Osteoblast (primary cell): ENCODE measurements at regions not wholly inside any gene's neighbourhood (a gene's known extent, or its start where the extent isn't known, plus 50 kb on each side); places are given as distances from the start of the nearest gene placed in this dataset.

Source experiments
- DNase-seq: peaks from one replicate; pipeline ENCODE4 v3.0.0; 2011; ENCODE audit warnings: low spot score, mixed read lengths; ENCODE audit not compliant: insufficient read length; ENCODE audit errors: missing footprints
- H2AFZ ChIP-seq: 2 replicates; pipeline ENCODE4 v1.6.0; 2011; ENCODE audit warnings: mild to moderate bottlenecking, low read length
- H3K27ac ChIP-seq: 2 replicates; pipeline ENCODE4 v1.5.1; 2011; ENCODE audit warnings: mild to moderate bottlenecking, low read depth, low read length, moderate library complexity
- H3K27me3 ChIP-seq: 2 replicates; pipeline ENCODE4 v1.6.0; 2012; ENCODE audit warnings: mild to moderate bottlenecking, control low read depth, inconsistent platforms, low read length, moderate library complexity; ENCODE audit not compliant: insufficient read depth
- H3K36me3 ChIP-seq: 2 replicates; pipeline ENCODE4 v1.5.1; 2011; ENCODE audit warnings: mild to moderate bottlenecking, low read length, control low read depth, moderate library complexity; ENCODE audit not compliant: insufficient read depth
- H3K4me1 ChIP-seq: 2 replicates; pipeline ENCODE4 v1.5.1; 2011; ENCODE audit warnings: mild to moderate bottlenecking, low read length, control low read depth, moderate library complexity; ENCODE audit not compliant: insufficient read depth
- H3K4me2 ChIP-seq: 2 replicates; pipeline ENCODE4 v1.6.0; 2011; ENCODE audit warnings: mild to moderate bottlenecking, low read length; ENCODE audit not compliant: insufficient read depth
- H3K4me3 ChIP-seq: fragments of 200-600 bp; sonication (generic); 3 replicates; pipeline ENCODE4 v1.5.1; 2012; ENCODE audit warnings: mild to moderate bottlenecking, low read length, inconsistent platforms; ENCODE audit not compliant: insufficient read depth
- H3K79me2 ChIP-seq: 2 replicates; pipeline ENCODE4 v1.6.0; 2012; ENCODE audit warnings: mild to moderate bottlenecking, low read length, control low read depth, inconsistent platforms; ENCODE audit not compliant: insufficient read depth
- H3K9me3 ChIP-seq: 2 replicates; pipeline ENCODE4 v1.5.1; 2011; ENCODE audit warnings: low read depth, low read length, control low read depth
- H4K20me1 ChIP-seq: 2 replicates; pipeline ENCODE4 v1.6.0; 2012; ENCODE audit warnings: mild to moderate bottlenecking, low read length, control low read depth; ENCODE audit not compliant: insufficient read depth
- CTCF ChIP-seq: IDR thresholded peaks from 2 replicates; pipeline ENCODE4 v1.5.1; 2011; ENCODE audit warnings: mild to moderate bottlenecking, low read depth, low read length, moderate library complexity; ENCODE audit errors: extremely low read depth

- no peak overlapping the region for H3K4me2 ChIP-seq
- no peaks in the 10 kb centered on the region for H3K79me2 ChIP-seq
- no peaks in the 10 kb centered on the region for H3K36me3 ChIP-seq
- no peaks in the 10 kb centered on the region for H4K20me1 ChIP-seq
- no peaks in the 10 kb centered on the region for H3K4me1 ChIP-seq
- no peak for DNase-seq
- H2AFZ ChIP-seq = no peak overlapping the region
- H3K4me3 ChIP-seq = no peak overlapping the region
- H3K9me3 ChIP-seq = peaks cover 2% of the 10 kb centered on the region
- H3K27ac ChIP-seq = no peak overlapping the region
- no peaks in the 10 kb centered on the region for H3K27me3 ChIP-seq
- TF ChIP-seq CTCF = no peak
Observed at GRCh38 chr13:39920613-39921012, 265.2 kb downstream of the COG6 start.

GRCh38 chr13:39926345-39926744, 270.9 kb downstream of the COG6 start:
- Histone ChIP-seq H2AFZ (no peak overlapping the region), H3K9me3 (peaks cover under 1% of the 10 kb centered on the region), H3K27me3 (no peaks in the 10 kb centered on the region), H3K4me1 (no peaks in the 10 kb centered on the region), H3K79me2 (no peaks in the 10 kb centered on the region), H3K4me2 (no peak overlapping the region), H3K4me3 (no peak overlapping the region), H3K36me3 (no peaks in the 10 kb centered on the region), H4K20me1 (no peaks in the 10 kb centered on the region), H3K27ac (no peak overlapping the region)
- DNase-seq = no peak
- TF ChIP-seq CTCF = no peak

- Histone ChIP-seq H4K20me1 (no peaks in the 10 kb centered on the region), H3K4me2 (no peak overlapping the region), H3K36me3 (no peaks in the 10 kb centered on the region), H3K4me3 (no peak overlapping the region), H3K27me3 (no peaks in the 10 kb centered on the region), H3K27ac (no peak overlapping the region), H2AFZ (no peak overlapping the region), H3K9me3 (no peaks in the 10 kb centered on the region), H3K4me1 (no peaks in the 10 kb centered on the region), H3K79me2 (no peaks in the 10 kb centered on the region)
- no peak for DNase-seq
- no peak for TF ChIP-seq CTCF
Observed at GRCh38 chr13:39928261-39928660, 272.8 kb downstream of the COG6 start.

GRCh38 chr13:39929583-39929982, 274.1 kb downstream of the COG6 start:
- TF ChIP-seq CTCF = no peak
- H3K27ac ChIP-seq = no peak overlapping the region
- H3K36me3 ChIP-seq = no peaks in the 10 kb centered on the region
- no peaks in the 10 kb centered on the region for H3K9me3 ChIP-seq
- no peak for DNase-seq
- no peak overlapping the region for H2AFZ ChIP-seq
- no peak overlapping the region for H3K4me3 ChIP-seq
- H3K4me2 ChIP-seq = no peak overlapping the region
- no peaks in the 10 kb centered on the region for H3K4me1 ChIP-seq
- H3K79me2 ChIP-seq = no peaks in the 10 kb centered on the region
- no peaks in the 10 kb centered on the region for H4K20me1 ChIP-seq
- H3K27me3 ChIP-seq = no peaks in the 10 kb centered on the region
